ENCODE measurements at regions not wholly inside any gene's neighbourhood (a gene's known extent, or its start where the extent isn't known, plus 50 kb on each side); places are given as distances from the start of the nearest gene placed in this dataset.
A peak's percentile ranks its signal among the peaks of the same experiment; 100 is the strongest.

- no peak overlapping the region for H2AFZ ChIP-seq (ENCODE audit: low read length)
- no peaks in the 10 kb centered on the region for H3K4me1 ChIP-seq (ENCODE audit: insufficient read depth, low read length)
- no peak overlapping the region for H3K27ac ChIP-seq (ENCODE audit: extremely low read length, insufficient read depth, low read length)
- POLR2A ChIA-PET: no interaction called here
- no TSS peak for BruUV-seq (replicated peaks)
- TF ChIP-seq JDP2 (CRISPR knock-in tag; IDR thresholded peaks at IDR 0.05; ENCODE audit: borderline replicate concordance) (no peak), ZNF562 (CRISPR knock-in tag; IDR thresholded peaks at IDR 0.05; ENCODE audit: borderline replicate concordance) (no peak)
- no peaks in the 10 kb centered on the region for H3K36me3 ChIP-seq (replicated peaks in 1 of 2; ENCODE audit: control insufficient read depth in 1 of 2, insufficient read depth in 2 of 2, low read length in 2 of 2)
- CTCF ChIA-PET (ENCODE audit: low intra/inter-chr PET ratio, low total read pairs): no interaction called here
- no peaks in the 10 kb centered on the region for H4K20me1 ChIP-seq (ENCODE audit: insufficient read depth, low read length)
- no peak overlapping the region for H3K4me3 ChIP-seq (replicated peaks in 1 of 3; ENCODE audit: insufficient read depth in 1 of 3, low read depth in 2 of 3, low read length in 3 of 3)
- WGBS (ENCODE audit: low lambda C conversion rate): 0% methylated on average over 1 of the region's 2 CpGs
- no peaks in the 10 kb centered on the region for H3K9me3 ChIP-seq (ENCODE audit: low read length)
- in situ Hi-C loops (cut with HindIII; ENCODE audit: extremely low pct_ligation_motif_present, low pct_unique_long_range_greater_than_20kb): no loop called here
- DNase-seq (ENCODE audit: low spot score): no peak
- no peak overlapping the region for H3K4me2 ChIP-seq (ENCODE audit: low read depth, low read length)
- no peak for ATAC-seq
- no peaks in the 10 kb centered on the region for H3K79me2 ChIP-seq (ENCODE audit: insufficient read depth, low read length)
- H3K27me3 ChIP-seq (ENCODE audit: control insufficient read depth in 1 of 2, insufficient read depth in 2 of 2, low read length in 2 of 2): no peaks in the 10 kb centered on the region; a peak in 1 of 5 replicates
- FAIRE-seq: no peak
- H3K9ac ChIP-seq (ENCODE audit: insufficient read depth, low read depth, low read length): no peak overlapping the region
- intact Hi-C loops (cut with micrococcal nuclease; ENCODE audit: unreplicated experiment): no loop called here
Observed at GRCh38 chr3:167084545-167084944, 295.6 kb downstream of the ZBBX start.

DNA sequence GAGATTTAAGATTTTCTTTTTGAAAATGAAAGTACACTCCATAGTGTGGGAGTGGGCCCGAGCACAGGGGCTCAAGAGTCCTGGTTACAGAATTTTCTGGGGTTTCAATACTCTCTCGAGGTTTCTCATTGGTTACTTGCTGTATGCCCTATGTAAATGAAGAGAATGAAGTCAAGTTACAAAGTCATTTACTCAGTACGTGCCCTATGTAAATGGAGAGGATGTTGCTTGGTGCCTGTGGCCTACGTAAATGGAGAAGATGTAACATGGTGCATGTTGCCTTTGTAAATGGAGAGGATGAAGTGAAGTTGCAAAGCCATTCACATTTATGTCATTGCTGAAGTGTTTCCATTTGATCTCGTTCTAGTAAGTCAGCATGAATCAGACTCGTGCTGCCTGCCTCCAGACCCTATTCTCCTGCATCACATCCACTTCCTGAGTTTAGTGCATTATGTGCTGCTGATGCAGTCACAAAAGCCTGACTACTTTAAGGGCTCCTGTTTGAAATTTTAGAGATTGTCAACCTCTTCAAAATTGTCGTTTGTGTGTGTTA lies 302.0 kb downstream of the ZBBX start:
- H3K9ac ChIP-seq (ENCODE audit: insufficient read depth, low read depth, low read length): no peak overlapping the region
- H2AFZ ChIP-seq (ENCODE audit: low read length): no peak overlapping the region
- no peaks in the 10 kb centered on the region for H3K36me3 ChIP-seq (replicated peaks in 1 of 2; ENCODE audit: control insufficient read depth in 1 of 2, insufficient read depth in 2 of 2, low read length in 2 of 2)
- no peak overlapping the region for H3K4me3 ChIP-seq (replicated peaks in 1 of 3; ENCODE audit: insufficient read depth in 1 of 3, low read depth in 2 of 3, low read length in 3 of 3)
- H3K27ac ChIP-seq (ENCODE audit: extremely low read length, insufficient read depth, low read length): no peak overlapping the region
- no peak for TF ChIP-seq CEBPZ (IDR thresholded peaks at IDR 0.05; ENCODE audit: low read length)
- no peak for TF ChIP-seq ZZZ3 (CRISPR knock-in tag; IDR thresholded peaks at IDR 0.05; ENCODE audit: borderline replicate concordance)
- TF ChIP-seq ZBTB25 (CRISPR knock-in tag; IDR thresholded peaks at IDR 0.05): no peak
- TF ChIP-seq ZNF138 (CRISPR knock-in tag; IDR thresholded peaks at IDR 0.05; ENCODE audit: low read depth): no peak
- no peak for TF ChIP-seq SNRNP70 (IDR thresholded peaks at IDR 0.05; ENCODE audit: low read depth, low read length)
- TF ChIP-seq ZNF124 (CRISPR knock-in tag; IDR thresholded peaks at IDR 0.05): no peak
- no peak for TF ChIP-seq EP300 (IDR thresholded peaks at IDR 0.05; ENCODE audit: low read depth in 2 of 2, low read length in 2 of 2)
- no peak for TF ChIP-seq EP300 (CRISPR knock-in tag; IDR thresholded peaks at IDR 0.05; ENCODE audit: borderline replicate concordance)
- TF ChIP-seq CCDC6 (CRISPR knock-in tag; IDR thresholded peaks at IDR 0.05): no peak
- no peak for TF ChIP-seq ELF4 (CRISPR knock-in tag; IDR thresholded peaks at IDR 0.05; ENCODE audit: borderline replicate concordance)
- TF ChIP-seq ZFP41 (CRISPR knock-in tag; IDR thresholded peaks at IDR 0.05; ENCODE audit: borderline replicate concordance): no peak
- TF ChIP-seq SRF (IDR thresholded peaks at IDR 0.05; ENCODE audit: low read depth, low read length): no peak
- ATAC-seq (no peak), DNase-seq (ENCODE audit: low spot score) (no peak), FAIRE-seq (no peak)
- BruUV-seq (replicated peaks): no TSS peak
- POLR2A ChIA-PET: no interaction called here
- intact Hi-C loops (cut with micrococcal nuclease; ENCODE audit: unreplicated experiment) (no loop called here), in situ Hi-C loops (cut with HindIII; ENCODE audit: extremely low pct_ligation_motif_present, low pct_unique_long_range_greater_than_20kb) (no loop called here)
- H3K27me3 ChIP-seq (ENCODE audit: control insufficient read depth in 1 of 2, insufficient read depth in 2 of 2, low read length in 2 of 2): no peaks in the 10 kb centered on the region
- peak overlapping the region; percentile 8; the same call in 1 of the 2 replicates for H3K4me2 ChIP-seq (ENCODE audit: low read depth, low read length)
- H3K79me2 ChIP-seq (ENCODE audit: insufficient read depth, low read length): no peaks in the 10 kb centered on the region
- no peaks in the 10 kb centered on the region for H3K9me3 ChIP-seq (ENCODE audit: low read length)
- H4K20me1 ChIP-seq (ENCODE audit: insufficient read depth, low read length): no peaks in the 10 kb centered on the region
- H3K4me1 ChIP-seq (ENCODE audit: insufficient read depth, low read length): no peaks in the 10 kb centered on the region
- under 1% methylated on average over 7 of the region's 7 CpGs for whole genome bisulfite sequencing (ENCODE audit: low lambda C conversion rate)
- CTCF ChIA-PET (ENCODE audit: low intra/inter-chr PET ratio, low total read pairs): no interaction called here

Data from HepG2 (cell line).